ENCODE measurements at regions not wholly inside any gene's neighbourhood (a gene's known extent, or its start where the extent isn't known, plus 50 kb on each side); places are given as distances from the start of the nearest gene placed in this dataset.

DNA sequence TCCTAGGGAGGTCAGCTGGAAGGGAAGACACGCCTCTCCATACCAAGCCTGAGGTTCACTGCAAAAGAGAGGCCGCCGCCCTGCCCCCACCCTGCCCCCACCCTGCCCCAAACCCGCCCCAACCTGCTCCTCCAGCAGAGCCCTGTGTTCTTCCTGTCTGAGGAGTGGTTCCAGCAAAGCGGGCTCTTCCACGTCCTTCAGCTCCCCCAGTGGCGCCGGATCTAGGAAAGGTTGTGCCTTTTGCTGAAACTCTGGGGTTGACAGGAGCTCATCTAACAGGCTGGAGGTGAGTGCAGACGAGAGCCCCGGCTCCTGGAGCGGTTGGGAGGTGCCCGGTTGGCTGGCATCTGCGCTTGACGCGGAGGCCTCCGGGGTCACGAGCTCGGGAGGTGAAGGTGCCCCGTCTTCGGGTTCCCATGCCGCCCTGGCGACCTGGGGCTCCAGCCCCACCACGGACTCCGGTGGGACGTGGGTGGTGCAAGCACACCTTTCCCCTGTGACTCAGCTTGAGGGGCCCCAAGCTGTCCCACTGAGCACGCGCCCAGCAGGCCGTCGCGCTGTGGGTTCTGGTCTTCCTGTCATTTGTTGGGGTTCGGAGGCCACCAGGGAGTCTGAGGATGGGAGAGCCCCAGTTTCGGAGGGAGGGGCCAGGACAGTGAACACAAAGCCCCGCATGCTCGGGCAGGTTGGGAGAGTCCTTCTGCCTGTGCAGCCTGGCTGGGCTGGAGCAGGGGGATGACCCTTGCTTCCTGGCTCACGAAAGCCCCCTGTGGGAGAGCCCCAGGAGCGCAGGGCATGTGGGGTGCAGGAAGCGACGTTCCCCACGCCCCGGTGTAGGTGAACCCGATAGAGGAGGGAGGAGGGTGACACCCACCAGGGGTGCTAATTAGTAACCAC is 1467.1 kb downstream of the FOXD4L5 start:
- TF ChIP-seq, protein P1, sequence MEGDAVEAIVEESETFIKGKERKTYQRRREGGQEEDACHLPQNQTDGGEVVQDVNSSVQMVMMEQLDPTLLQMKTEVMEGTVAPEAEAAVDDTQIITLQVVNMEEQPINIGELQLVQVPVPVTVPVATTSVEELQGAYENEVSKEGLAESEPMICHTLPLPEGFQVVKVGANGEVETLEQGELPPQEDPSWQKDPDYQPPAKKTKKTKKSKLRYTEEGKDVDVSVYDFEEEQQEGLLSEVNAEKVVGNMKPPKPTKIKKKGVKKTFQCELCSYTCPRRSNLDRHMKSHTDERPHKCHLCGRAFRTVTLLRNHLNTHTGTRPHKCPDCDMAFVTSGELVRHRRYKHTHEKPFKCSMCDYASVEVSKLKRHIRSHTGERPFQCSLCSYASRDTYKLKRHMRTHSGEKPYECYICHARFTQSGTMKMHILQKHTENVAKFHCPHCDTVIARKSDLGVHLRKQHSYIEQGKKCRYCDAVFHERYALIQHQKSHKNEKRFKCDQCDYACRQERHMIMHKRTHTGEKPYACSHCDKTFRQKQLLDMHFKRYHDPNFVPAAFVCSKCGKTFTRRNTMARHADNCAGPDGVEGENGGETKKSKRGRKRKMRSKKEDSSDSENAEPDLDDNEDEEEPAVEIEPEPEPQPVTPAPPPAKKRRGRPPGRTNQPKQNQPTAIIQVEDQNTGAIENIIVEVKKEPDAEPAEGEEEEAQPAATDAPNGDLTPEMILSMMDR (conservative IDR thresholded peaks at IDR 0.05 in 1 of 2, IDR thresholded peaks at IDR 0.05 in 1 of 2; ENCODE audit: low read depth in 1 of 2, low read length in 2 of 2): no peak
- no peak for TF ChIP-seq EZH2 (IDR thresholded peaks at IDR 0.05; ENCODE audit: low read length, missing control alignments)
